ENCODE measurements at regions not wholly inside any gene's neighbourhood (a gene's known extent, or its start where the extent isn't known, plus 50 kb on each side); places are given as distances from the start of the nearest gene placed in this dataset.

- TF ChIP-seq, protein P1, sequence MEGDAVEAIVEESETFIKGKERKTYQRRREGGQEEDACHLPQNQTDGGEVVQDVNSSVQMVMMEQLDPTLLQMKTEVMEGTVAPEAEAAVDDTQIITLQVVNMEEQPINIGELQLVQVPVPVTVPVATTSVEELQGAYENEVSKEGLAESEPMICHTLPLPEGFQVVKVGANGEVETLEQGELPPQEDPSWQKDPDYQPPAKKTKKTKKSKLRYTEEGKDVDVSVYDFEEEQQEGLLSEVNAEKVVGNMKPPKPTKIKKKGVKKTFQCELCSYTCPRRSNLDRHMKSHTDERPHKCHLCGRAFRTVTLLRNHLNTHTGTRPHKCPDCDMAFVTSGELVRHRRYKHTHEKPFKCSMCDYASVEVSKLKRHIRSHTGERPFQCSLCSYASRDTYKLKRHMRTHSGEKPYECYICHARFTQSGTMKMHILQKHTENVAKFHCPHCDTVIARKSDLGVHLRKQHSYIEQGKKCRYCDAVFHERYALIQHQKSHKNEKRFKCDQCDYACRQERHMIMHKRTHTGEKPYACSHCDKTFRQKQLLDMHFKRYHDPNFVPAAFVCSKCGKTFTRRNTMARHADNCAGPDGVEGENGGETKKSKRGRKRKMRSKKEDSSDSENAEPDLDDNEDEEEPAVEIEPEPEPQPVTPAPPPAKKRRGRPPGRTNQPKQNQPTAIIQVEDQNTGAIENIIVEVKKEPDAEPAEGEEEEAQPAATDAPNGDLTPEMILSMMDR (conservative IDR thresholded peaks at IDR 0.05; ENCODE audit: low read depth in 2 of 2) = no peak
- TF ChIP-seq EZH2 (IDR thresholded peaks at IDR 0.05; ENCODE audit: low read depth, unreplicated experiment) (no peak), POLR2AphosphoS5 (IDR thresholded peaks at IDR 0.05; ENCODE audit: low read depth) (no peak), EZH2phosphoT487 (IDR thresholded peaks at IDR 0.05; ENCODE audit: unreplicated experiment) (no peak), CREB1 (CRISPR knock-in tag; IDR thresholded peaks at IDR 0.05; ENCODE audit: low read depth) (no peak), REST (IDR thresholded peaks at IDR 0.05; ENCODE audit: unreplicated experiment) (no peak), ETS1 (IDR thresholded peaks at IDR 0.05) (no peak), JUNB (IDR thresholded peaks at IDR 0.05; ENCODE audit: unreplicated experiment) (no peak), ZNF331 (CRISPR knock-in tag; IDR thresholded peaks at IDR 0.05; ENCODE audit: low read depth) (no peak), NANOG (IDR thresholded peaks at IDR 0.05; ENCODE audit: borderline replicate concordance) (no peak), STAT1 (IDR thresholded peaks at IDR 0.05; ENCODE audit: unreplicated experiment) (no peak), ZNF114 (CRISPR knock-in tag; IDR thresholded peaks at IDR 0.05) (no peak)
- TF ChIP-seq, protein P2, sequence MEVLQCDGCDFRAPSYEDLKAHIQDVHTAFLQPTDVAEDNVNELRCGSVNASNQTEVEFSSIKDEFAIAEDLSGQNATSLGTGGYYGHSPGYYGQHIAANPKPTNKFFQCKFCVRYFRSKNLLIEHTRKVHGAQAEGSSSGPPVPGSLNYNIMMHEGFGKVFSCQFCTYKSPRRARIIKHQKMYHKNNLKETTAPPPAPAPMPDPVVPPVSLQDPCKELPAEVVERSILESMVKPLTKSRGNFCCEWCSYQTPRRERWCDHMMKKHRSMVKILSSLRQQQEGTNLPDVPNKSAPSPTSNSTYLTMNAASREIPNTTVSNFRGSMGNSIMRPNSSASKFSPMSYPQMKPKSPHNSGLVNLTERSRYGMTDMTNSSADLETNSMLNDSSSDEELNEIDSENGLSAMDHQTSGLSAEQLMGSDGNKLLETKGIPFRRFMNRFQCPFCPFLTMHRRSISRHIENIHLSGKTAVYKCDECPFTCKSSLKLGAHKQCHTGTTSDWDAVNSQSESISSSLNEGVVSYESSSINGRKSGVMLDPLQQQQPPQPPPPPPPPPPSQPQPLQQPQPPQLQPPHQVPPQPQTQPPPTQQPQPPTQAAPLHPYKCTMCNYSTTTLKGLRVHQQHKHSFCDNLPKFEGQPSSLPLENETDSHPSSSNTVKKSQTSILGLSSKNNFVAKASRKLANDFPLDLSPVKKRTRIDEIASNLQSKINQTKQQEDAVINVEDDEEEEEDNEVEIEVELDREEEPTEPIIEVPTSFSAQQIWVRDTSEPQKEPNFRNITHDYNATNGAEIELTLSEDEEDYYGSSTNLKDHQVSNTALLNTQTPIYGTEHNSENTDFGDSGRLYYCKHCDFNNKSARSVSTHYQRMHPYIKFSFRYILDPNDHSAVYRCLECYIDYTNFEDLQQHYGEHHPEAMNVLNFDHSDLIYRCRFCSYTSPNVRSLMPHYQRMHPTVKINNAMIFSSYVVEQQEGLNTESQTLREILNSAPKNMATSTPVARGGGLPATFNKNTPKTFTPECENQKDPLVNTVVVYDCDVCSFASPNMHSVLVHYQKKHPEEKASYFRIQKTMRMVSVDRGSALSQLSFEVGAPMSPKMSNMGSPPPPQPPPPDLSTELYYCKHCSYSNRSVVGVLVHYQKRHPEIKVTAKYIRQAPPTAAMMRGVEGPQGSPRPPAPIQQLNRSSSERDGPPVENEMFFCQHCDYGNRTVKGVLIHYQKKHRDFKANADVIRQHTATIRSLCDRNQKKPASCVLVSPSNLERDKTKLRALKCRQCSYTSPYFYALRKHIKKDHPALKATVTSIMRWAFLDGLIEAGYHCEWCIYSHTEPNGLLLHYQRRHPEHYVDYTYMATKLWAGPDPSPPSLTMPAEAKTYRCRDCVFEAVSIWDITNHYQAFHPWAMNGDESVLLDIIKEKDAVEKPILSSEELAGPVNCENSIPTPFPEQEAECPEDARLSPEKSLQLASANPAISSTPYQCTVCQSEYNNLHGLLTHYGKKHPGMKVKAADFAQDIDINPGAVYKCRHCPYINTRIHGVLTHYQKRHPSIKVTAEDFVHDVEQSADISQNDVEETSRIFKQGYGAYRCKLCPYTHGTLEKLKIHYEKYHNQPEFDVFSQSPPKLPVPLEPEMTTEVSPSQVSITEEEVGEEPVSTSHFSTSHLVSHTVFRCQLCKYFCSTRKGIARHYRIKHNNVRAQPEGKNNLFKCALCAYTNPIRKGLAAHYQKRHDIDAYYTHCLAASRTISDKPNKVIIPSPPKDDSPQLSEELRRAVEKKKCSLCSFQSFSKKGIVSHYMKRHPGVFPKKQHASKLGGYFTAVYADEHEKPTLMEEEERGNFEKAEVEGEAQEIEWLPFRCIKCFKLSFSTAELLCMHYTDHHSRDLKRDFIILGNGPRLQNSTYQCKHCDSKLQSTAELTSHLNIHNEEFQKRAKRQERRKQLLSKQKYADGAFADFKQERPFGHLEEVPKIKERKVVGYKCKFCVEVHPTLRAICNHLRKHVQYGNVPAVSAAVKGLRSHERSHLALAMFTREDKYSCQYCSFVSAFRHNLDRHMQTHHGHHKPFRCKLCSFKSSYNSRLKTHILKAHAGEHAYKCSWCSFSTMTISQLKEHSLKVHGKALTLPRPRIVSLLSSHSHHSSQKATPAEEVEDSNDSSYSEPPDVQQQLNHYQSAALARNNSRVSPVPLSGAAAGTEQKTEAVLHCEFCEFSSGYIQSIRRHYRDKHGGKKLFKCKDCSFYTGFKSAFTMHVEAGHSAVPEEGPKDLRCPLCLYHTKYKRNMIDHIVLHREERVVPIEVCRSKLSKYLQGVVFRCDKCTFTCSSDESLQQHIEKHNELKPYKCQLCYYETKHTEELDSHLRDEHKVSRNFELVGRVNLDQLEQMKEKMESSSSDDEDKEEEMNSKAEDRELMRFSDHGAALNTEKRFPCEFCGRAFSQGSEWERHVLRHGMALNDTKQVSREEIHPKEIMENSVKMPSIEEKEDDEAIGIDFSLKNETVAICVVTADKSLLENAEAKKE (CRISPR knock-in tag; IDR thresholded peaks at IDR 0.05) = no peak
Measured at GRCh38 chr5:14060218-14060617, 82.9 kb upstream of the TRIO start.
